Left colon (tissue), 2 donors: ENCODE measurements at regions not wholly inside any gene's neighbourhood (a gene's known extent, or its start where the extent isn't known, plus 50 kb on each side); places are given as distances from the start of the nearest gene placed in this dataset.

Experiments
- ATAC-seq: fragments of 200-7000 bp; cut with Tn5 transposase; one replicate; pipeline ENCODE4 v1.9.1; 2020; ENCODE audit warnings: mild to moderate bottlenecking, moderate library complexity
- DNase-seq, 2 donors: peaks; one replicate each; pipeline ENCODE4 v3.0.0-alpha.2; 2020
- intact Hi-C, 2 donors: fragments of 100-400 bp; cut with DNase I in 1 of 2; cut with micrococcal nuclease in 1 of 2; formaldehyde crosslinking; loops; one replicate each; pipeline versions ENCODE4 v1.11.2 to v1.14.0; 2022; cut with DNase I, micrococcal nuclease
- donor health status: DM: no; HTN: no; CAD: no.
- donor health status: DM: yes; HTN: yes; CAD: no.

DNA sequence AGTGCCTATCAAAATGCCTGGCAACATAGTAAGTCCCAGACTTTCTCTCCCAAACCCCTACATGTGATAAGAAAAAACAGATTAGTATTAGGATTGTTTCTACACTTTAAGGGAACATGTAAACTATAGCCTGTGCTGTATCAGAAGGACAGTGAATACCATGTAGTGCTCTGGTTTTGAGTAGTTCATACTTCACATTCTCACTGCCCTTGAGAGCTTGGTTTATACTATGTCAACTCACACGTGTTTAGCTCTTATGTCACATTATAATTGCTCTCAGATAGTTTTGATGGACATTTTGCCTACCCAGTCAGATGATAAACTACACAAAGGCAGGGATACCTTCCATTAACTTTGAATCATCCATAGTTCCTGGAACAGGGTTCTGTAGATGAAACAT lies 58.0 kb upstream of the PGRMC2 start:
- ATAC-seq (no peak), DNase-seq (no peak)
- intact Hi-C loops = no loop called here

DNA sequence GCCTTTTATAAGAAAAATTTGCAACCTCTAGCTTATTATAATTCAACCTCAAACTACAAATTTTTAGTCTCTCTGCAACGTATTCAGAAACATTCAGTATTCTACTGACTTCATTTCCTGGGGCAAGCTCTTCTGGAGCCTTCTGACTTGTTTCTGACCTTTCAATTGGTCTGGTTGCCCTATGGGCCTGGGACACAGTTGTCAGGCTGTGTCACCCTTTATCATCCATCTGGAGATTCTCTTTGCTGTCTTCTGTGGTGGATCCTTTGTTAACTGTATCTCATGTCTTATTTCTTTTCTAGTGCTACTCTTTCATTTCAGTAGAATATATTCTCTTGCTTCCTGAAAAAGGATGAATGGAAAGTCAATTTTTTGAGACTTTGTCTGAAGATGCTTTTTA lies 55.1 kb upstream of the PGRMC2 start:
- intact Hi-C loops = no loop called here
- no peak for ATAC-seq
- DNase-seq = no peak

DNA sequence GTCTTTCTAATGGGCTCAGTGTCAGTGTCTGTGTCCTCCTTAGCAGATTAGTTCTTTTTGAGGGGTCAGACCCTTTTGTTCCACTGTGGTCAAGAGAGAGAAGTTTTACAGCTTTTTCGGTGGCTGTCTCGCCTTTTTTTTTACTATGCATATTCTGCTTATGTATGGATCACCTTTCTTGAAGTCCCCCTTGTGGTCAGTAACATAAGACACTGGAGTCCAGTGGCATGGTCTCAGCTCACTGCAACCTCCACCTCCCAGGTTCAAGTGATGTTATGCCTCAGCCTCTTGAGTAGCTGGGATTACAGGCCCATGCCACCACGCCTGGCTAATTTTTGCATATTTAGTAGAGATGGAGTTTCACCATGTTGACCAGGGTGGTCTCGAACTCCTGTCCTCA lies 54.0 kb upstream of the PGRMC2 start:
- DNase-seq (no peak), ATAC-seq (no peak)
- intact Hi-C loops = no loop called here

DNA sequence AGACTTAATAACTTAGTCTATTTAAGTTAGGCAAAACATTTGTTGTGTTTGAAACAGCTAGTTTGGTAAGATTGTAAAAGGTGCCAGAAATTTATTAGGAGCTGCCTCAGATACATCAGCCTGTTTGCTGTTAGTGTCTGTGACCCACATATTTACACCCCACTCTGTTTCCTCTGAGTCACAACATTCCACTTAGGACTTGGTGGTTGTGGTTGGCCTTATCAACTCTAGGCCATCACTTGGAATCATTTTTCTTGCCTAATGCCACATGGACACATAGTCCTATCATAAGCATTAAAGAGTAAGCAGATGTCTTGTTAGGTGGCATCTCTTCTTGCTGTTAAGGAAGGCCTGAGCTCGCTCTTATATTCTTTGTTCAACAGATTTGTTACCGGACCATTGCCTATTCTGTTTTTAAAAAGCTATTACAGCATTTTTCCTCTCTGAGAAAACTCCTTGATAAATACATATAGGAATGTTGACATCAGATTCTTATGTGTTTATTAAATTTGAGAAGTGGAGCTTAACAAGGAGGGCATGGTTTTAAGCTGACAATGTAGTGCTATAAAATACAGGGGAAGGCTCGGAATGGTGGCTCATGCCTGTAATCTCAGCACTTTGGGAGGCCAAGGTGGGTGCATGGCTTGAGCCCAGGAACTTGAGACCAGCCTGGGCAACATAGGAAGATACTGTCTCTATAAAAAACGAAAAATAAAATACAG lies 51.2 kb upstream of the PGRMC2 start:
- intact Hi-C loops = no loop called here
- DNase-seq (no peak), ATAC-seq (no peak)

DNA sequence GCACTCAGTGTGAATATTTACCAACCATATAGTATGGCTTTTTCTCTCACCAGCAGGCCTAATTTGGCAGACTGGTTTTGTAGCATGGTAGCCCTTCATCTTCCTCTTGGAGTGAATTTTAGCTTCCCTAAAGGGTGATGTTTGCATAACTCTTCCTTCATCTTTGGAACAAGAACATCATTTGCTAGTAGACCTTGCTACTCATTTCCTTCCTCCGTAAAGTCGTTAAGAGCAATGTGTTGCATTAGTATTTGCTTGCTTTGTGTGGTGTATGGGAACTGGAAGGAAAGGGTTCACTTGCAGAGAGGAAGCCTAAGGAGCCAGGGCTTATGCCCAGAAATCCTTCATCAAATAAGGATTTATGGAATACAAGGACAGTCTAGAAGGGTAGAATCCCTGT lies 50.2 kb upstream of the PGRMC2 start:
- ATAC-seq = no peak
- no peak for DNase-seq
- intact Hi-C loops = no loop called here
